Sigmoid colon (tissue), 4 donors: ENCODE measurements at regions not wholly inside any gene's neighbourhood (a gene's known extent, or its start where the extent isn't known, plus 50 kb on each side); places are given as distances from the start of the nearest gene placed in this dataset.

Experiments used
- POLR2A ChIP-seq, 2 donors: fragments of 450-650 bp; IDR thresholded peaks; one replicate each; pipeline ENCODE4 v1.6.1; 2016; ENCODE audit warnings: antibody characterized with exemption in 2 of 2, mild to moderate bottlenecking in 2 of 2, moderate library complexity in 2 of 2
- POLR2AphosphoS5 ChIP-seq, 4 donors: sonication (generic); formaldehyde crosslinking; IDR thresholded peaks; one replicate each; pipeline ENCODE4 v1.6.1; 2017; ENCODE audit warnings: antibody characterized with exemption in 4 of 4

GRCh38 chr17:83186226-83186625 lies 106.8 kb downstream of the METRNL start:
- TF ChIP-seq POLR2A (IDR thresholded peaks at IDR 0.05): no peak
- TF ChIP-seq POLR2AphosphoS5 (IDR thresholded peaks at IDR 0.05): no peak
